ENCODE measurements at regions not wholly inside any gene's neighbourhood (a gene's known extent, or its start where the extent isn't known, plus 50 kb on each side); places are given as distances from the start of the nearest gene placed in this dataset.

- WGBS, 2 experiments (ENCODE audit: extremely low coverage in 1 of 2, insufficient coverage in 1 of 2, insufficient read length in 1 of 2, insufficient replicate concordance in 2 of 2, low coverage in 1 of 2, low lambda C conversion rate in 2 of 2, missing lambda C conversion rate in 1 of 2) = 84% methylated on average over 9 of the region's 9 CpGs; no CpG with 5 or more reads in 1 of the 2 experiments
- H3K9me3 ChIP-seq (ENCODE audit: insufficient read depth in 2 of 2, low read depth in 1 of 2, low read length in 1 of 2) = no peaks in the 10 kb centered on the region
- no peaks in the 10 kb centered on the region for H3K4me1 ChIP-seq (replicated peaks in 1 of 4; ENCODE audit: control insufficient read depth in 3 of 4, insufficient read depth in 4 of 4, low read length in 3 of 4)
- no peak overlapping the region for H2BK15ac ChIP-seq (ENCODE audit: low read length)
- H3K23ac ChIP-seq (ENCODE audit: insufficient read length) = no peak overlapping the region
- H3K23me2 ChIP-seq (ENCODE audit: low read depth, low read length) = peaks cover under 1% of the 10 kb centered on the region; the same call in 1 of the 2 replicates
- H3K79me2 ChIP-seq (ENCODE audit: control insufficient read depth in 1 of 2, insufficient read depth in 2 of 2, low read length in 2 of 2) = no peaks in the 10 kb centered on the region; a peak in 2 of 4 replicates
- H3K4me2 ChIP-seq (ENCODE audit: insufficient read depth in 1 of 2, low read depth in 2 of 2, low read length in 2 of 2) = no peak overlapping the region
- no peak overlapping the region for H2AFZ ChIP-seq (ENCODE audit: low read length)
- H2BK20ac ChIP-seq (ENCODE audit: low read length) = no peak overlapping the region
- TF ChIP-seq EP300 (IDR thresholded peaks at IDR 0.05; ENCODE audit: borderline replicate concordance in 1 of 2, low read depth in 2 of 2, low read length in 2 of 2) (no peak), JUN (IDR thresholded peaks at IDR 0.05; ENCODE audit: low read depth, low read length) (no peak)
- no peak overlapping the region for H3K14ac ChIP-seq (ENCODE audit: insufficient read length)
- no peak overlapping the region for H3K27ac ChIP-seq (ENCODE audit: low read depth, low read length)
- ChIA-PET CTCF (ENCODE audit: partially characterized antibody) (no interaction called here), POLR2A (ENCODE audit: partially characterized antibody) (no interaction called here)
- no peak overlapping the region for H3K56ac ChIP-seq (replicated peaks; ENCODE audit: insufficient read length, low read depth, low read length)
- DNase-seq (ENCODE audit: low read depth in 1 of 2, low spot score in 2 of 2) = no peak
- no peak overlapping the region for H2AK5ac ChIP-seq (ENCODE audit: low read depth, low read length)
- H3K4me3 ChIP-seq (ENCODE audit: extremely low read depth in 1 of 4, insufficient read depth in 2 of 4, low read depth in 3 of 4, low read length in 4 of 4) = no peak overlapping the region
- no peak for FAIRE-seq
- no peaks in the 10 kb centered on the region for H3K36me3 ChIP-seq (ENCODE audit: control insufficient read depth in 2 of 4, insufficient read depth in 4 of 4, low read length in 3 of 4)
- no peak overlapping the region for H2BK5ac ChIP-seq (ENCODE audit: low read depth, low read length)
- no peaks in the 10 kb centered on the region for H4K20me1 ChIP-seq (replicated peaks in 1 of 2; ENCODE audit: control insufficient read depth in 1 of 2, insufficient read depth in 2 of 2, low read length in 2 of 2)
- no peak overlapping the region for H2BK12ac ChIP-seq (ENCODE audit: low read depth, low read length)
- no peak overlapping the region for H4K91ac ChIP-seq (replicated peaks; ENCODE audit: insufficient read length, low read length)
- H4K8ac ChIP-seq (ENCODE audit: extremely low read depth, insufficient read depth, low read length) = no peak overlapping the region
- H2BK120ac ChIP-seq (replicated peaks; ENCODE audit: low read depth, low read length) = no peak overlapping the region
- H3K27me3 ChIP-seq (replicated peaks in 1 of 4; ENCODE audit: control insufficient read depth in 3 of 4, extremely low read depth in 1 of 4, insufficient read depth in 3 of 4, low read length in 3 of 4) = no peaks in the 10 kb centered on the region
- no peak overlapping the region for H3K4ac ChIP-seq (replicated peaks; ENCODE audit: insufficient read length, low read depth, low read length)
- no peak overlapping the region for H3K18ac ChIP-seq (ENCODE audit: extremely low read depth, low read length)
- H3K79me1 ChIP-seq (ENCODE audit: low read depth, low read length) = no peaks in the 10 kb centered on the region
- H4K5ac ChIP-seq (ENCODE audit: insufficient read length, low read depth, low read length) = no peak overlapping the region
- no peak overlapping the region for H3K9ac ChIP-seq (replicated peaks in 1 of 4; ENCODE audit: extremely low read depth in 1 of 4, low read depth in 3 of 4, low read length in 3 of 4)
Measured at GRCh38 chr12:131482686-131483085, 228.2 kb upstream of the SFSWAP start.

All from H1 (cell line).